ENCODE measurements at regions not wholly inside any gene's neighbourhood (a gene's known extent, or its start where the extent isn't known, plus 50 kb on each side); places are given as distances from the start of the nearest gene placed in this dataset.

- Histone ChIP-seq H3K4me3 (ENCODE audit: low read depth, low read length) (no peak overlapping the region), H3K36me3 (ENCODE audit: control insufficient read depth, insufficient read depth, low read length) (no peaks in the 10 kb centered on the region), H3K27me3 (ENCODE audit: control insufficient read depth, insufficient read depth, low read length) (no peaks in the 10 kb centered on the region)
- no peak for TF ChIP-seq CTCF (IDR thresholded peaks at IDR 0.05; ENCODE audit: insufficient read depth, low read depth, low read length)
- CTCF ChIA-PET = no interaction called here
- POLR2A ChIA-PET = no interaction called here
- no peak for DNase-seq (ENCODE audit: low read depth)
Observed at GRCh38 chr12:86903159-86903558, 647.0 kb upstream of the MGAT4C start.

GRCh38 chr12:86860776-86861175, 604.6 kb upstream of the MGAT4C start:
- DNase-seq (ENCODE audit: low read depth) = no peak
- H3K4me3 ChIP-seq (ENCODE audit: low read depth, low read length) = no peak overlapping the region
- no peaks in the 10 kb centered on the region for H3K27me3 ChIP-seq (ENCODE audit: control insufficient read depth, insufficient read depth, low read length)
- POLR2A ChIA-PET = no interaction called here
- no peak for TF ChIP-seq CTCF (IDR thresholded peaks at IDR 0.05; ENCODE audit: insufficient read depth, low read depth, low read length)
- CTCF ChIA-PET = no interaction called here
- no peaks in the 10 kb centered on the region for H3K36me3 ChIP-seq (ENCODE audit: control insufficient read depth, insufficient read depth, low read length)

GRCh38 chr12:86852451-86852850, 596.3 kb upstream of the MGAT4C start:
- no peak for TF ChIP-seq CTCF (IDR thresholded peaks at IDR 0.05; ENCODE audit: insufficient read depth, low read depth, low read length)
- ChIA-PET POLR2A (no interaction called here), CTCF (no interaction called here)
- Histone ChIP-seq H3K4me3 (ENCODE audit: low read depth, low read length) (no peak overlapping the region), H3K27me3 (ENCODE audit: control insufficient read depth, insufficient read depth, low read length) (no peaks in the 10 kb centered on the region), H3K36me3 (ENCODE audit: control insufficient read depth, insufficient read depth, low read length) (no peaks in the 10 kb centered on the region)
- DNase-seq (ENCODE audit: low read depth) = no peak

- ChIA-PET POLR2A (no interaction called here), CTCF (no interaction called here)
- no peak overlapping the region for H3K4me3 ChIP-seq (ENCODE audit: low read depth, low read length)
- H3K27me3 ChIP-seq (ENCODE audit: control insufficient read depth, insufficient read depth, low read length) = no peaks in the 10 kb centered on the region
- no peak for TF ChIP-seq CTCF (IDR thresholded peaks at IDR 0.05; ENCODE audit: insufficient read depth, low read depth, low read length)
- H3K36me3 ChIP-seq (ENCODE audit: control insufficient read depth, insufficient read depth, low read length) = no peaks in the 10 kb centered on the region
- no peak for DNase-seq (ENCODE audit: low read depth)
Observed at GRCh38 chr12:86838711-86839110, 582.5 kb upstream of the MGAT4C start.

- POLR2A ChIA-PET = no interaction called here
- no peaks in the 10 kb centered on the region for H3K36me3 ChIP-seq (ENCODE audit: control insufficient read depth, insufficient read depth, low read length)
- no peaks in the 10 kb centered on the region for H3K27me3 ChIP-seq (ENCODE audit: control insufficient read depth, insufficient read depth, low read length)
- no peak for TF ChIP-seq CTCF (IDR thresholded peaks at IDR 0.05; ENCODE audit: insufficient read depth, low read depth, low read length)
- H3K4me3 ChIP-seq (ENCODE audit: low read depth, low read length) = no peak overlapping the region
- DNase-seq (ENCODE audit: low read depth) = no peak
- CTCF ChIA-PET = no interaction called here
Observed at GRCh38 chr12:86838260-86838659, 582.1 kb upstream of the MGAT4C start.
